PC-9 (cell line): ENCODE measurements at regions not wholly inside any gene's neighbourhood (a gene's known extent, or its start where the extent isn't known, plus 50 kb on each side); places are given as distances from the start of the nearest gene placed in this dataset.

Experiments used
- BruUV-seq: library from RNA; stranded (reverse); fragments of 400-500 nt; replicated peaks from 2 replicates; lab custom pipeline; 2021; lab: Mats Ljungman, UMichigan
- CTCF ChIA-PET: fragments of 300-600 bp; sonication (Branson Sonifier 250); formaldehyde crosslinking; loops from one replicate; lab custom pipeline; 2022; ENCODE audit warnings: antibody characterized with exemption; lab: Charles Lee
- POLR2A ChIA-PET: fragments of 300-600 bp; sonication (Branson Sonifier 250); formaldehyde crosslinking; loops from one replicate; lab custom pipeline; 2022; ENCODE audit warnings: antibody characterized with exemption; ENCODE audit not compliant: unreplicated experiment; lab: Charles Lee
- DNase-seq, 2 experiments: peaks; one replicate each; pipeline versions ENCODE4 v3.0.0 to v3.0.0-alpha.2; 2015 to 2022; ENCODE audit warnings: mixed read lengths in 1 of 2
- H2AFZ ChIP-seq: fragments of 200-600 bp; sonication (generic); 2 replicates; pipeline ENCODE4 v1.8.1; 2017; ENCODE audit warnings: antibody characterized with exemption
- H3F3A ChIP-seq: fragments of 200-600 bp; sonication (generic); 2 replicates; pipeline ENCODE4 v1.8.1; 2017; ENCODE audit warnings: antibody characterized with exemption, mild to moderate bottlenecking, low read depth; ENCODE audit not compliant: insufficient read depth
- H3K27ac ChIP-seq: fragments of 200-600 bp; sonication (generic); 2 replicates; pipeline ENCODE4 v1.6.1; 2016; ENCODE audit warnings: mixed run types
- H3K27me3 ChIP-seq: fragments of 200-600 bp; sonication (generic); 2 replicates; pipeline ENCODE4 v1.6.1; 2016; ENCODE audit warnings: low read depth, mixed run types; ENCODE audit not compliant: insufficient read depth
- H3K36me3 ChIP-seq: fragments of 200-600 bp; sonication (generic); 2 replicates; pipeline ENCODE4 v1.6.1; 2016; ENCODE audit warnings: low read depth, mixed run types
- H3K4me1 ChIP-seq: fragments of 200-600 bp; sonication (generic); replicated peaks from 2 replicates; pipeline ENCODE4 v1.6.1; 2016; ENCODE audit warnings: mixed run types; ENCODE audit not compliant: insufficient read depth
- H3K4me2 ChIP-seq: fragments of 200-600 bp; sonication (generic); 2 replicates; pipeline ENCODE4 v1.6.1; 2017; ENCODE audit warnings: mixed run types
- H3K4me3 ChIP-seq: fragments of 200-600 bp; sonication (generic); 2 replicates; pipeline ENCODE4 v1.6.1; 2016; ENCODE audit warnings: mixed run types
- H3K79me2 ChIP-seq: fragments of 200-600 bp; sonication (generic); 2 replicates; pipeline ENCODE4 v1.6.1; 2017; ENCODE audit warnings: low read depth, mixed run types
- H3K9me2 ChIP-seq: fragments of 200-600 bp; sonication (generic); 2 replicates; pipeline ENCODE4 v1.8.1; 2017; ENCODE audit warnings: mild to moderate bottlenecking; ENCODE audit not compliant: insufficient read depth
- H3K9me3 ChIP-seq: fragments of 200-600 bp; sonication (generic); 2 replicates; pipeline ENCODE4 v1.8.1; 2016; ENCODE audit warnings: low read depth; ENCODE audit not compliant: insufficient read depth
- H4K20me1 ChIP-seq: fragments of 200-600 bp; sonication (generic); 2 replicates; pipeline ENCODE4 v1.8.1; 2017; ENCODE audit not compliant: insufficient read depth
- CTCF ChIP-seq: fragments of 200-600 bp; sonication (generic); conservative IDR thresholded peaks from 2 replicates; pipeline ENCODE4 v1.6.1; 2017; ENCODE audit warnings: mixed run types, antibody characterized with exemption, mild to moderate bottlenecking, moderate library complexity
- EZH2 ChIP-seq: fragments of 200-600 bp; sonication (generic); IDR thresholded peaks from 2 replicates; pipeline ENCODE4 v1.8.0; 2017; ENCODE audit warnings: antibody characterized with exemption, low read depth
- intact Hi-C: fragments of 100-400 bp; cut with micrococcal nuclease; formaldehyde crosslinking; loops from one replicate; pipeline ENCODE4 v1.10.0; 2022; ENCODE audit not compliant: unreplicated experiment

- no peak for TF ChIP-seq EZH2
- no peak for TF ChIP-seq CTCF
- Histone ChIP-seq H3K27me3 (peaks cover 64% of the 10 kb centered on the region), H3F3A (no peaks in the 10 kb centered on the region), H2AFZ (no peak overlapping the region), H3K4me3 (no peak overlapping the region), H3K36me3 (no peaks in the 10 kb centered on the region), H4K20me1 (no peaks in the 10 kb centered on the region), H3K9me2 (no peaks in the 10 kb centered on the region), H3K4me2 (no peak overlapping the region), H3K9me3 (no peaks in the 10 kb centered on the region), H3K79me2 (no peaks in the 10 kb centered on the region), H3K4me1 (no peaks in the 10 kb centered on the region), H3K27ac (no peak overlapping the region)
- no TSS peak for BruUV-seq
- POLR2A ChIA-PET, result no interaction called here
- intact Hi-C loops, result no loop called here
- CTCF ChIA-PET, result no interaction called here
- peak in 1 of 2 experiments; percentile 1 for DNase-seq
These were observed 89.4 kb upstream of the PPP2R3B start for GRCh38 chrX:475926-476723.

GRCh38 chrX:476724-477075 is 90.0 kb upstream of the PPP2R3B start:
- no peak for DNase-seq
- no peaks in the 10 kb centered on the region for H3K4me1 ChIP-seq
- H3K4me3 ChIP-seq, result no peak overlapping the region
- intact Hi-C loops, result no loop called here
- H3K9me2 ChIP-seq, result no peaks in the 10 kb centered on the region
- no peaks in the 10 kb centered on the region for H3K9me3 ChIP-seq
- H3K4me2 ChIP-seq, result no peak overlapping the region
- no peaks in the 10 kb centered on the region for H4K20me1 ChIP-seq
- H3F3A ChIP-seq, result no peaks in the 10 kb centered on the region
- no peaks in the 10 kb centered on the region for H3K36me3 ChIP-seq
- no peak overlapping the region for H3K27ac ChIP-seq
- no peak for TF ChIP-seq EZH2
- TF ChIP-seq CTCF, result no peak
- H3K27me3 ChIP-seq, result peaks cover 59% of the 10 kb centered on the region
- BruUV-seq, result no TSS peak
- no peak overlapping the region for H2AFZ ChIP-seq
- CTCF ChIA-PET, result no interaction called here
- POLR2A ChIA-PET, result no interaction called here
- H3K79me2 ChIP-seq, result no peaks in the 10 kb centered on the region

- TF ChIP-seq CTCF, result no peak
- TF ChIP-seq EZH2, result no peak
- ChIA-PET CTCF (no interaction called here), POLR2A (no interaction called here)
- DNase-seq, result no peak
- Histone ChIP-seq H3K36me3 (no peaks in the 10 kb centered on the region), H3K9me2 (no peaks in the 10 kb centered on the region), H4K20me1 (no peaks in the 10 kb centered on the region), H3K27me3 (peaks cover 60% of the 10 kb centered on the region), H3K79me2 (no peaks in the 10 kb centered on the region), H3K4me1 (no peaks in the 10 kb centered on the region), H3K9me3 (no peaks in the 10 kb centered on the region; the same call in 1 of the 2 replicates), H3K27ac (no peak overlapping the region), H2AFZ (no peak overlapping the region), H3K4me2 (no peak overlapping the region), H3K4me3 (no peak overlapping the region), H3F3A (no peaks in the 10 kb centered on the region)
- intact Hi-C loops, result no loop called here
- BruUV-seq, result no TSS peak
These were observed 90.8 kb upstream of the PPP2R3B start for GRCh38 chrX:477441-478012.
